Small intestine (tissue), 7 donors: ENCODE measurements at regions not wholly inside any gene's neighbourhood (a gene's known extent, or its start where the extent isn't known, plus 50 kb on each side); places are given as distances from the start of the nearest gene placed in this dataset.

Experiments
- DNase-seq, 2 donors: peaks; one replicate each; pipeline versions ENCODE4 v3.0.0 to v3.0.0-alpha.2; 2013
- FAIRE-seq: peaks from 2 replicates; lab custom pipeline; 2012; peaks lifted over from hg19 to GRCh38; lab: Jason Lieb, UNC
- H3K27ac ChIP-seq, 3 donors: one replicate each; pipeline ENCODE4 v1.5.1; 2013; ENCODE audit warnings: low read length in 2 of 3, mild to moderate bottlenecking in 2 of 3, control low read depth in 1 of 3, inconsistent platforms in 1 of 3, low read depth in 1 of 3, moderate library complexity in 1 of 3
- H3K27me3 ChIP-seq, 3 donors: one replicate each; pipeline ENCODE4 v1.6.1; 2013; ENCODE audit warnings: low read length in 3 of 3, inconsistent platforms in 1 of 3; ENCODE audit not compliant: control insufficient read depth in 3 of 3, insufficient read depth in 3 of 3
- H3K36me3 ChIP-seq, 3 donors: one replicate each; pipeline ENCODE4 v1.6.1; 2013; ENCODE audit warnings: low read length in 3 of 3, inconsistent platforms in 1 of 3, low read depth in 1 of 3, mild to moderate bottlenecking in 1 of 3, moderate library complexity in 1 of 3; ENCODE audit not compliant: control insufficient read depth in 3 of 3, insufficient read depth in 2 of 3
- H3K4me1 ChIP-seq, 3 donors: one replicate each; pipeline ENCODE4 v1.6.1; 2013; ENCODE audit warnings: low read length in 2 of 3, inconsistent platforms in 1 of 3, low read depth in 1 of 3, mild to moderate bottlenecking in 1 of 3, moderate library complexity in 1 of 3; ENCODE audit not compliant: control insufficient read depth in 3 of 3, insufficient read depth in 2 of 3
- H3K4me3 ChIP-seq, 3 donors: one replicate each; pipeline ENCODE4 v1.5.1; 2013; ENCODE audit warnings: low read length in 3 of 3, control low read depth in 1 of 3, inconsistent platforms in 1 of 3, low read depth in 1 of 3, mild to moderate bottlenecking in 1 of 3, moderate library complexity in 1 of 3
- H3K9me3 ChIP-seq, 2 donors: one replicate each; pipeline ENCODE4 v1.6.1; 2013; ENCODE audit warnings: low read depth in 1 of 2, low read length in 1 of 2; ENCODE audit not compliant: control insufficient read depth in 2 of 2, insufficient read depth in 1 of 2
- WGBS, 3 donors: extraction: QIAGEN DNeasy Blood & Tissue Kit; methylation state at CpG; one replicate each; pipeline ENCODE4 v1.1.7; 2013; 5-methylcytosine and 5-hydroxymethylcytosine counted together
- donor health status: healthy with polysubstance abuse.
- donor health status: control.
- donor health status: control.
- donor health status: Bipolar disorder and iron deficiency.
- donor health status: healthy.

GRCh38 chr6:14744212-14744556 lies 501.7 kb upstream of the JARID2 start:
- 87 to 92% (median 91%) methylated on average over 3 of the region's 3 CpGs for WGBS, 3 donors
- H3K9me3 ChIP-seq: no peaks in the 10 kb centered on the region
- FAIRE-seq (no peak), DNase-seq (no peak)
- no peaks in the 10 kb centered on the region for H3K27me3 ChIP-seq
- H3K4me3 ChIP-seq: no peak overlapping the region
- H3K27ac ChIP-seq: no peak overlapping the region
- H3K36me3 ChIP-seq: no peaks in the 10 kb centered on the region
- H3K4me1 ChIP-seq: no peaks in the 10 kb centered on the region

GRCh38 chr6:14746139-14746837 lies 499.6 kb upstream of the JARID2 start:
- Histone ChIP-seq H3K27me3 (no peaks in the 10 kb centered on the region), H3K4me3 (no peak overlapping the region), H3K4me1 (no peaks in the 10 kb centered on the region), H3K9me3 (no peaks in the 10 kb centered on the region), H3K36me3 (no peaks in the 10 kb centered on the region), H3K27ac (no peak overlapping the region)
- WGBS, 3 donors: 82 to 98% (median 86%) methylated on average over 2 of the region's 2 CpGs
- DNase-seq (no peak), FAIRE-seq (no peak)

GRCh38 chr6:14747881-14748520 lies 497.9 kb upstream of the JARID2 start:
- no peaks in the 10 kb centered on the region for H3K36me3 ChIP-seq
- H3K27ac ChIP-seq: no peak overlapping the region
- FAIRE-seq (no peak), DNase-seq (no peak)
- no peaks in the 10 kb centered on the region for H3K4me1 ChIP-seq
- WGBS, 3 donors: 59 to 83% (median 66%) methylated on average over 3 of the region's 3 CpGs
- no peak overlapping the region for H3K4me3 ChIP-seq
- no peaks in the 10 kb centered on the region for H3K9me3 ChIP-seq
- no peaks in the 10 kb centered on the region for H3K27me3 ChIP-seq

GRCh38 chr6:14748679-14749078 lies 497.2 kb upstream of the JARID2 start:
- no peaks in the 10 kb centered on the region for H3K36me3 ChIP-seq
- no peak for FAIRE-seq
- WGBS, 3 donors: 61 to 79% (median 63%) methylated on average over 4 of the region's 4 CpGs
- DNase-seq: no peak
- no peak overlapping the region for H3K27ac ChIP-seq
- H3K27me3 ChIP-seq: no peaks in the 10 kb centered on the region
- H3K4me3 ChIP-seq: no peak overlapping the region
- no peaks in the 10 kb centered on the region for H3K4me1 ChIP-seq
- no peaks in the 10 kb centered on the region for H3K9me3 ChIP-seq

GRCh38 chr6:14750059-14750661 lies 495.7 kb upstream of the JARID2 start:
- FAIRE-seq (no peak), DNase-seq (no peak)
- 83 to 91% (median 88%) methylated on average over 6 of the region's 6 CpGs for WGBS, 3 donors
- no peaks in the 10 kb centered on the region for H3K9me3 ChIP-seq
- no peaks in the 10 kb centered on the region for H3K36me3 ChIP-seq
- H3K4me3 ChIP-seq: no peak overlapping the region
- no peaks in the 10 kb centered on the region for H3K4me1 ChIP-seq
- H3K27ac ChIP-seq: no peak overlapping the region
- no peaks in the 10 kb centered on the region for H3K27me3 ChIP-seq

- Histone ChIP-seq H3K27me3 (no peaks in the 10 kb centered on the region), H3K4me1 (no peaks in the 10 kb centered on the region), H3K36me3 (no peaks in the 10 kb centered on the region), H3K4me3 (no peak overlapping the region), H3K9me3 (no peaks in the 10 kb centered on the region), H3K27ac (no peak overlapping the region)
- FAIRE-seq (no peak), DNase-seq (no peak)
- 76 to 86% (median 85%) methylated on average over 7 of the region's 7 CpGs for WGBS, 3 donors
Measured at GRCh38 chr6:14751645-14752175, 494.2 kb upstream of the JARID2 start.

GRCh38 chr6:14754751-14755513 lies 490.9 kb upstream of the JARID2 start:
- no peak overlapping the region for H3K4me3 ChIP-seq
- H3K27ac ChIP-seq: peak overlapping the region in 1 of 3 donors; percentile 50
- no peaks in the 10 kb centered on the region for H3K27me3 ChIP-seq
- H3K4me1 ChIP-seq: peaks cover 0 to 2% (median 0%) of the 10 kb centered on the region in 3 donors
- FAIRE-seq (no peak), DNase-seq (no peak)
- H3K36me3 ChIP-seq: no peaks in the 10 kb centered on the region
- H3K9me3 ChIP-seq: no peaks in the 10 kb centered on the region
- 84 to 88% (median 86%) methylated on average over 22 of the region's 22 CpGs for WGBS, 3 donors

GRCh38 chr6:14756340-14756739 lies 489.5 kb upstream of the JARID2 start:
- no peaks in the 10 kb centered on the region for H3K9me3 ChIP-seq
- peaks cover 0 to 10% (median 2%) of the 10 kb centered on the region in 3 donors for H3K4me1 ChIP-seq
- no peaks in the 10 kb centered on the region for H3K36me3 ChIP-seq
- DNase-seq (no peak), FAIRE-seq (no peak)
- H3K4me3 ChIP-seq: no peak overlapping the region
- no peaks in the 10 kb centered on the region for H3K27me3 ChIP-seq
- 93 to 100% (median 100%) methylated on average over 3 of the region's 3 CpGs for WGBS, 3 donors
- H3K27ac ChIP-seq: no peak overlapping the region
